ENCODE measurements at regions not wholly inside any gene's neighbourhood (a gene's known extent, or its start where the extent isn't known, plus 50 kb on each side); places are given as distances from the start of the nearest gene placed in this dataset.
"Not testable (repeated sequence)": the region's sequence is repeated elsewhere in the genome, so short reads cannot be mapped to it uniquely, and the experiment has no call there.

DNA sequence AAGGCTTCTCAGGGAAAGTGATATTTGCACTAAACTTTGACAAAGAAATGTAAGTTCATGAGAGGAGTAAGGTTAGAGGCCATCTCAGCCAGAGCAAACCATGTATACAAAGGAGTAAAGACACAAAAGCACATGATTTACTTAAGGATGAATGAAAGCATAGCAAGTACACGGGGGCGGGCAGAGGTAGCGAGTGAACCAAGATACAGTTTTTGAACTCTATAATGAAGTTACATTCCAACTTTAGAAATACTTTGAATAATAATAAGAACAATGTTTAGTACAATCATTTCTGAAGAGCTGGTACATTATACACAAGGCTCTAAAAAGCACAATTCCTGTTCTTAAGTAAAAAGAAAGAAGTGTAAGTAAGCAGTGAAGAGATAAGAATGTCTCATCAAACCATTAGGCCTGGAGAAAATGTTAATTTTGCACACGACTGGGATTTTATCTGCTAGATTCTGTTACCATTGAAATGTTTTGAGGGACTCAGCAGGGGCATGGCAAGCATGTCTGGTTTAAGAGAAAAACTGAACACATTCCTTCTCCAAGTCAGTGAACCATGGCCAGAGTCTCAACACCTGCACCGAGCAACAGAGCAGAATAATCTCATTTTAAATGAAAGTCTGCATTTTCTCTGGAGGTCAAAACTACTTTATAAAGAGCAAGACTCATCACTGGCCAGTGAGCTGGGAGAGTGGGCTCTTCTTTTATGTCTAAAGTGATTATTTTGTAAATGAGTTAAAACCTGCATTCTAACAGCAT is 147.6 kb upstream of the TRPM3 start:
- DNase-seq, result no peak

DNA sequence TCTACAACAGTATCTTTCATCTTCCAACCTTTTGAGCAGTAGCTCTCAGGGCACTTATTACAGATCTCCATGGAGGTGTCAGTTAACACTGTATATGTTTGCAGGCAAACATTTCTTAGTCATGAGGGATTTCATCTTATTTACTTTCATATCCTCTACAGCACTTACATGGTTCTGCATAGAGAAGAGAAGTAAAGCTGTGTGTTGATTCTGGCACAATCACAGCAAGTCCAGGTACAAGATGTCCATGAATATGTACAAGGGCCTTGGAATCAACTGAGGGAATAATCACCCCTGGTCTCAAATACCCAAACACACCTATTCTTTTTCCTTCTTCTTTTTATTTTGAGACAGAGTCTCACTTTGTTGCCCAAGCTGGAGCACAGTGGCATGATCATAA is 142.0 kb upstream of the TRPM3 start:
- no peak for DNase-seq

DNA sequence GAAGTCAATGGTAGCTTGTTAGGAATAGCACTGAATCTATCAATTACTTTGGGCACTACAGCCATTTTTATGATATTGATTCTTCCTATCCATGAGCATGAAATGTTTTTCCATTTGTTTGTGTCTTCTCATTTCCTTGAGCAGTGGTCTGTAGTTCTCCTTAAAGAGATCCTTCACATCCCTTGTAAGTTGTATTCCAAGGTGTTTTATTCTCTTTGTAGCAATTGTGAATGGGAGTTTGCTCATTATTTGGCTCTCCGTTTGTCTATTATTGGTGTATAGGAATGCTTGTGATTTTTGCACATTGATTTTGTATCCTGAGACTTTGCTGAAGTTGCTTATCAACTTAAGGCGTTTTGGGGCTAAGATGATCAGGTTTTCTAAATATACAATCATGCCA is 139.0 kb upstream of the TRPM3 start:
- not testable (repeated sequence) for DNase-seq

DNA sequence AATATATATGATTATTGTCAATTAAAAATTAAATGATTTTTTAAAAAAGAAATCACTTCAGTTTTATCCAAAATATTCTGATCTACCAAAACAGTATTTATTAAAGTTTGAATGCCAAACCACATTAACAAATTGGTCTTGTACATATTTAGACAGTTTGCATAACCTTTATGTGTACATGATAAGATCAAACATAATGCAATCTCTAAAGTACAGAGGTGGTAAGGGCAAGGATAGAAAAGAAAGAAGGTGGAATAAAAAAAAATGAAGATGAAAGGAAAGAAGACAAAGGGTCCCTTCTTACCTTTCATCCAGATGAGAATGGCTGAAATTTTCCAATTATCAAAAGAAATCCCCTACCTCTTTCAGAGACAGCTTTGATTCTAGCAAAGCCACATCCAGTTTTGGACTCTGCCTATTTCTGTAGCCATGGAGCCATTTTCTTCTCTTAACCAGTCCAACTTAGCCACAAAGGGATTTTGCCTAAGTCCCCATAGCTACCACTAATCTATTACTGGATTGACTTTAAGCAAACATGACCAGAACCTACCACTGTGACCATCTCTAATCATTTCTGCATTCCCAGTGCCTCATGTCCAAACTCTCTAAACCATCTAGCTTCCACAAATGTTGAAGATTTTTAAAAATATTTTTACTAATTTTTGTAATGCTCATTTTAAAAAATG is 133.3 kb upstream of the TRPM3 start:
- no peak for DNase-seq

DNA sequence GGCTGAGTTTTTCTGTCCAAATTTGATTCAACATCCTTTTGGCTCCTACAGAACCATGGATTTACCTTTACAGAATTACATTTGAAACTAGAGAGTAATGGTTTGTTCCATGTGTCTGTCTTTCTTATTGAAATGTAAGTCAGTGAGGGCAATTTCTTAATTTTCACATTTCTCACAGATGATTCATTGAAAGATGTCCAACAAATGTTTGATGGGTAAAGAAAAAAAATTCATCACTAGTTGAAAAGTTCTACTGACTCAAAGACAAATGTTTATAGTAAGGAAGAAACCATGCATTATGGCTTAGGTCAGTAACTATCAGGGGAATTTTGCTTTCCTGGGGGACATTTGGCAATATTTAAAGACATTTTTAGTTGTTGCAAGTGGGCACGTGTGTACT is 131.6 kb upstream of the TRPM3 start:
- DNase-seq, result peak; percentile 46

DNA sequence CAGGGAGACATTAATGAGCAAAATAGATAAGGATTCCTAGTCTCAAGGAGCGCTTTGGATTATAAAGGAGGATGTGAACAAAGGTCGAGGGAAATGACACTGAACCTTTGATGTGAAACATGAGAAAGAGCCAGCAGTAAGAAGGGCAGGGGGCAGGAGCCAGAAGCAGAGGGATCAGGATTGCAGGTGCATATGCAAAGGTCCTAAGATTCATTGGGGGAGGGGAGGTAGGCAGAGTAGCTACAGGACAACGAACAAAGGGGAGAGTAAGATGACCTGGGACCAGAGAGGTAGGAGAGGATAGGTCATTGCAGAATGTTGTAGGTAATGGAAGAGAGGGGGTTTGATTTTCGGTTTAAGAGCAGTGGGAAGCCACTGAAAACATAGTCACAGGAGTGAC is 129.2 kb upstream of the TRPM3 start:
- no peak for DNase-seq

DNA sequence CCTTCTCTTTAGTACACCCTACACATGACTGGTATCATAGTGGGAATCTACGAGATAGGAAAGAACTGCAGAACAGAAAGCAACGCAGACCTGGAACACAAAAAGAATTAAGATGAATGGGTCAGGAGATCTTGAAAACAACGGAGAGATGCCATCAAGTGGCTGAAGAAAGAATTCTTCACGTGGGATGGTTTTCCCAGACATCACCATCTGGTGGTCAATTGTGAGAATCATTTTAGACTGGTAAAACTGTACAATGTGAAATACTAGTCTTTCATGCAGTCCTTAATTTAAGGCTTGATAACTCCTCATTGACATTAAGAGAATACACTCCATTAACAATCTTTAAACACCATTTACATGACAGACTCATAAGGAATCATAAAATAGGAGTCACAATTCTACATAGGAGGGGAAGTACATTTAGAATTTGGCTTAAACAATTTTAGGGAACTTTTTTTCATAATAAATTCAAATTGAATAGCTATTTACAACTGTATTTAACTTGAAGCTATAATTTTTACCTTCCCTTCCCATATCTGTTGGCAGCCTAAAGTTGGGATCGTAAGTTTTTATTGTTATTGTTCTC is 128.4 kb upstream of the TRPM3 start:
- peak; percentile 62 for DNase-seq

DNA sequence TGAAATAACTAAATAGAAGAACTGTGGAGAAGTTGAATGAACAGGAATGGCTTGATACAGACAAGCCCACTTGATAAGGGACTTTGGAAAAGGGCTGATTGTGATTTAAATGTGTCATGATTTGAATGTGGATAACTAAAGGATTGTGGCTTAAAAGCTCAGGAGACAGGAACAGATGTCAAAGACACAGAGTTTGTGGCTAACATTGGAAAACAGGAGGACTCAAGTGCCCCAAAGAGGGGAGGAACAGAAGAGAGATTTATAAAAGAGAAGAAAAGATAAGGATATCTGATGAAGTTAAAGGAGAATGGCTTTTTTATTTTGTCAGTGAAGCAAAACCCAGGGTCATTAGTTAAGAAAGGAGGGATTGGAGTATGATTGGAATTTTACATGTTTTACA is 124.2 kb upstream of the TRPM3 start:
- no peak for DNase-seq

DNA sequence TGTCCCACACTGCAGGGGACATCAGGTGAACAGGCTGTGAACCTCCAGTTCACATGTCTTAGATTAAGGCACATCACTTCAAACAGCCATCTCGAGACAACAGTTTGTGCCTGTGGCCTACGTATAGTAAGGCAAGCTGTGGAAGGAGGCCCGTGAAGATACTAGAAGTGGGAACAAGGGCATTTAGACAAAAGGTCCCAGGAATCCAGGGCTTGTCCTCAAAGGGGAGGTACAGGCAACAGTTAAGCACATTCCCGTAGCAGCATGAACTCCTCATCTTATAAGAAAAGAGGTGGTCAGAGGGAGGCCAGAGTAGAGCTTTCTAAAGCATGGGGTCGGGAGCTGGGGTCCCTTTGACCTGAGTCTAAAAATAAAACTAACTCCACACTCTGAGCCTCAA is 122.5 kb upstream of the TRPM3 start:
- no peak for DNase-seq

DNA sequence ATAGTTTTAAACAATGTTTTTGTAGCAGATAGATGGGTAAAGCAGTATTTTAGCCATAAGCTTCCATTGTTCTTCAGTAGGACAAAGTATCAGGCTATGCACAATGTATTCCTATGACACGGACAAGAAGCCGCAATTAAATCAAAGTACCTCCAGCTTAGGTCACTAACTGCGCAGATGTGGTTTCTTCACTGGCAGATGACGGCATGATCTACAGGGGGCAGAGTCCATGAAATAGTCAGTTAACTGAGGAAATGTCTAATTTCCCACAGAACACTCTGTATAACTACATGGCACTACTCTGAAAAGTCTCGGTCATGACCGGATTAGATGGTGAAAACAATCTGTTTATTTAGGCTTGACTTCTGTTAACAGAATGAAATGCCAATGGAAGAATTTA is 120.7 kb upstream of the TRPM3 start:
- DNase-seq, result no peak

DNA sequence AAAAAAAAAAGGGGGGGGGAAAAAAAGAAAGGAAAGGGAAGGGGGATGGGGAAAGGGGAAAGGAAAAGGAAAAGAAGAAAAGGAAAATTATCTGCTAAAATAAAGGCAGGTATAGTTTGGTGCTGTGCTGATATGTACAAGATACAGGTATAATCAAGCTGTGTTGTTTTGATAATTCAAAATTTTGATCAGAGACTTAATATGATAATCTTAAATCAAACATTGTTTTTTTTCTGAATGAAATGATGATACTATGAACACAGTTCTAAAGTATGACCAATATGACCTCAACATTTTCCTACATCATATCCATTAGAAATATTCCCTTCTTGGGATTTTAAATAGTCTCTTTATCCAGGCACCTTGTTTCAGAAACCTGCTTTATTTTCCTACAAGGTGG is 115.6 kb upstream of the TRPM3 start:
- no peak for DNase-seq

DNA sequence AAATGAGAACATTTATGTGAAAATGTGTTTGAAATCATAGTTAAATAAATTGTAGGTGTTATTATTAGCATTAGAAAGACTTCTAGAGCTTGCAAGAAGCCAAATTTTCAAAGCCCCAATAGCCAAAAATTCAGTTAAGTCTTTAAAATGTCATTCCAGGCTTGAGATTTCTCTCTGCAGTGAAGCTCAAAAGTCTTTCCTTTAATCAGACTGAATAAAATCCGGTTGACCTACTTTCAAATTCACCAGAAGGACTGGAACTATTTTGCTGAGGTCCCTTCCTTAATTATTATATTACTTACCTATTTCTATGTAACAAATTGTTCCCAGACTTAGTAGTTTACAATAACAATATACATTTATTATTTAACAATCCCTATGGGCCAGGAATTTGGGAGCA is 112.2 kb upstream of the TRPM3 start:
- DNase-seq, result no peak

DNA sequence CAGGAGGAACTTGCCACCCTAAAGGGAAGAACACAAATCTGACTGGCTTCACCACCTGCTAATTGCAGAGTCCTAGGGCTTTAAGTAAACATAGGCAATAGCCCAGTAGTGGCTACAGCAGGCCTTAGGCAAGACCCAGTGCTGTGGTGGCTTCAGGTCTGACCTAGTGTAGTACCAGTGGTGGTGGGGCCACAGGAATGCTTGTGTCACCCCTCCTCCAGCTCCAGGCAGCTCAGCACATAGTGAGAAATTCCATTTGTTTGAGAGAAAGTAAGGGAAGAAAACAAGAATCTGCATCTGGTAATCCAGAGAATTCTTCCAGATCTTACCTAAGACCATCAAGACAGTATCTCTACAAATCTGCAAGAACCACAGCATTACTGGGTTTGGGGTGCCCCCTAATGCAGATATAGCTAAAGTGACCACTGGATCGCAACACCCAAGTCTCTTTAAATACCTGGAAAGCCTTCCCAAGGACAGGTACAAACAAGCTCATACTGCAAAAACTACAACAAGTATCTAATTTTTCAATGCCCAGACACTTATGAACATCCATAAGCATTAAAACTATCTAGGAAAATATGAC is 102.6 kb upstream of the TRPM3 start:
- peak; percentile 22 for DNase-seq

DNA sequence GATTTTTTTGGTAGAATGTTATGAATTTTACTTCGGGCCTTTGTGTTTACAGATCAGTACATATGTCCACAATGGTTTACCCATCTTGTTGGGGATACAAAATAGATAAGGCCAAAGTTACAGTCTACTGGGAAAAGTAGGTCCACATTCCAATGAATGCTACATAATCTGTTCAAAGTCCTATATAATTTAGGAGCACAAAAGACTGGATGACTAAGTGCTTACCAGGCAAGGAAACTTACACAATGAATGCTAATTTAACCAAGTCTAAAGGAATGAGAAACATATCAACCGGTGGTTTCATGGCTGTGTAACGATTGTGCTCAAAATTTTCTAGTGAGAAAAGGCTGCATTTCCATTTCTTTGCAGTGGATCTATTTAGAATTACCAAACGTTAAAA is 97.4 kb upstream of the TRPM3 start:
- DNase-seq, result no peak

DNA sequence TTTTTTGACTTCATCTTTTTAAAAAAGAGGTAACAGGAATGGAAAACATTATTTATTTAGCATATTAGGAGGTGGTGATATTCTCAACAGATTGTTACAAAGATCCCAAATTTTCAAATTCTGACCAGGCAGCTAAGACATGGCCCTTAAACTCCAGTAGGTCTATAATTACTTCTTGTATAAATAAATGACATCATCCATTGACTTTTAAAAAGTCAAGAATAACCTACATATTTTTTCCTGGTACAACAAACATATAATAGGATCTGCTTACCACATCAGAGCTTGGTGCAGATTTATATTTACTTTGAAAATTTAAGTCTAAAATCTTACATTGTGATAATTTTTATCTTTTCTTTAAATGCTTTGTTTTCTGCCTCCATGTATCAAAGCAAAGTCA is 92.2 kb upstream of the TRPM3 start:
- no peak for DNase-seq

DNA sequence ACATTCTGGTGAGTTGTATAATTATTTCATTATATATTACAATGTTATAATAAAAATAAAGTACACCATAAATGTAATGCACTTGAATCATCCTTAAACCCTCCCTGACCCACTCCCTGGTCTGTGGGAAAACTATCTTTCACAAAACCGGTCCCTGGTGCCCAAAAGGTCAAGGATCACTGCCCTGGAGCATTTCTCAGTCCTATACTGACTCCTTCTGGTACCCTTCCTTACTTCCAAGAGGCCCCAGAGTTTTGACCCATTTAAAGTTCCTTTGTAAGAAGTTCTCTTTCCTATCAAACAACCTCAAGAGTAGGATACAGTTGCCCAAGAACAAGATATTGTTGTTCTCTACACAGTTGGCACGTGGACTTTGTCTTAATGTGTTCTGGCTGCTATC is 88.9 kb upstream of the TRPM3 start:
- DNase-seq, result no peak

DNA sequence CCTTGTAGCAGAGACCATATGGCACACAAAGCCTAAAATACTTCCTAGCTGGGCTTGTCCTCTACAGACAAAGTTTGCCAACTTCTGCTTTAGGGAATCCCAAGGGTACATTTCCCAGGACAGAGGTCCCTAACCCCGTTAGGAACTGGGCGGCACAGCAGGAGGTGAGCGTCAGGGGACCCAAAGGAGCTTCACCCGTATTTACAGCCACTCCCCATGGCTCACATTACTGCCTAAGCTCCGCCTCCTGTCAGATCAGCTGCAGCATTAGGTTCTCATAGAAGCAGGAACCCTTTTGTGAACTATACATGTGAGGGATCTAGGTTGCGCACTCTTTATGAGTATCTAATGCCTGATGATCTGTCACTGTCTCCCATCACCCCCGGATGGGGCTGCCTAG is 88.5 kb upstream of the TRPM3 start:
- no peak for DNase-seq

DNA sequence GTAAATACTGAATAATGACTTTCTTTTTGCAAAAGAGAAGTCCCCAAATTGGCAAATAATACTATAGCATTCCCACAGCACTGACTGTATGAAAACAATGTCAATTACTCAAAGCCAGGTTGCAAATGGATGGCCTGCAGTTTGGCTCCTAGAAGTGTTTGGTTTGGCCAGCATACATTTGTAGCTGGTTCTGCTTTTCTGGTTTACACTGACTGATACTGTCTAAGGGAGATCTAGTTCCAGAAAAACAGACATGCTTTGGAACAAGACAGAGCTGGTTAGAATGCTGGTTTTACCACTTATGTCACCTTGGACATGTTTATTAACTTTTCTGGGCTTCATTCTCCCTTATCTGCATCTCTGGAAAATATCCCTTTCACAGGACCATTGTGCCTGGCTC is 81.5 kb upstream of the TRPM3 start:
- DNase-seq, result no peak

DNA sequence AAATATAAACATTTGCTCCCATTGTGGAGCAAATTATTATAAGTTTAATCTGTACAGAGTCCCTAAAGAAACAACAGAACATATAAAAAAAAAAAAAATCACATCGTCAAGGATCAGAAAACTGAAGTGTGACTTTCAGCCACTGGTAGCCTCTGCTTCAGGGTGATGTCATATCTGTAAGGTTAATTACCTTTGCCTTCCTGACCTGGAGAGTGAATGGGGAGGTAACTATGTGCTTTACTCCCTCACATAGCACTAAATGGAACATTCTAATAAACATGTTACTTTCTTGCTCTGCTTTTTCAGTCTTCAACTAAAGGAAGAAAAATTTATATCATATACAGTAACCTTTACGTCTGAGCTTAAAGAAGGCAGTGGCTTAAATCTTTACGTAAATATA is 70.3 kb upstream of the TRPM3 start:
- DNase-seq, result no peak

DNA sequence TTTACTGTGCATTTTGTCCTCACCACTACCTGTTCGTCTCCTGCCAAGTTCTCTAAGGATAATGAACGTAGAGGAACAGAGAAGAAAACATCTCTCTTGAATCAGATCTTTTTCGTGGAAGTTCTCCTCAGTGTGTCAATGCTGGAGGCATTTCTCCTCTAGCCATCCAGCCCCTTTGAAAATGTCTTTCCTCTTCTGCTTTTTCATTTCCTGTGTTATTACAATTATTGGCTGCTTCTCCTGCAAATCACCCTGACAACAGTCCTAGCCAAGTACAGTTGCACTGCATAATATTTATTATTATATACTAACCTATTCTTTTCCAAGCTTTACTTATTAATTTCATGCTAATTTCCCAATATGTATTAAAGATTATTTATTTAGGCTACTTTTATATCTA is 61.8 kb upstream of the TRPM3 start:
- no peak for DNase-seq

DNA sequence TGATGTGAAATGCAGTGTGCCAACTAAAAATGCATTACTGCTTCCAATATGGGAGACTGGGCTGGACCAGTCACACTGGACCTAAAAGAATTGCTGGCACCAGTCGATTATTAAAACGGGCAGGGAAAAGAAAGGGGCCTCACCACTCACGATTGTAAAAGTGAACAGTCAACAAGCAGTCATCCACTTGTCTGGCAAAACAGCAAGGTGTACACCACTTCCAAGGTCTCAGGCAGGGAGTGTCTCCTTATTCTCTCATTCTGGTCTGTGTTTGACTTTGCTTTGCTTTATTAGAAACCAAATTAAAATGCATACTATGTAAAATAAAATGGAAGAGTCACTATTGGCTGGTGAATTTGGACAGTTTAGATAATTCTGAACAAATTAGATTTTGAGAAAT is 57.8 kb upstream of the TRPM3 start:
- DNase-seq, result no peak

DNA sequence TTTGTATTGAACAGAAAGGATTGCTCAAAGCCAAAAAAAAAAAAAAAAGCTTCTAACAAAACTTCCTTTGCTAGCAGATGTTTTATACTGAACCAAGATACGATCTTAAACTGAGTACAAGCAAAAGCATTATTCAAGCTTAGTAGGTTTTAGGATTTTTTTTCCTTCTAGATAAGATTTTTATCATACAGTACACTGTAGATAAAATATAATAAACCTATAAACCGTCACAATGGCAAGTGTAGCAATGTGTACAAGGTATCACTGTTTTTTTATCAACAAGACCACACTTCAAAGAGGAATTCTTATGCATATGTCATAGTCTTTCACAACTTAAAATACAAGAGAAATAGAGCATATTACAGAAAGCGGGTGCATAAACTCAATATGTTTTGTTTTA is 56.5 kb upstream of the TRPM3 start:
- DNase-seq, result no peak

DNA sequence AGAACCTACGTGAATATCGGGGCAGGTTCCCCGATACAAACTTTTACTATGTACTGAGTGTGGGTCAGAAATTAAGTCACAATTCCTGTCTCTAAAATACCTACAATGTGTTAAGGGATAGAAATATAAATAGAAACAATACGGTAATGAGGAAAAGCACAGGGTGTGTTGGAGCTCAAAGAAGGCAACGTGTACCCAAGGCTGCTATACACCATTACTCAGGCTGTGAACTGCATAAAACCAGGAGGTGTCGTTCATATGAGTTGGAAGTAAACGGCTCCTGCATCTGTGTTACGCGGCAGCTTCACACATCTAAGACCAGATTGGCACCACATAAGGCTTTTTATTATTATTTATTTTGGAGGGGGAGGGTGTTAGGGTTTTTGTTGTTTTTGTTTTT is 50.1 kb upstream of the TRPM3 start:
- no peak for DNase-seq
